ENCODE measurements at regions not wholly inside any gene's neighbourhood (a gene's known extent, or its start where the extent isn't known, plus 50 kb on each side); places are given as distances from the start of the nearest gene placed in this dataset.
"Not testable (repeated sequence)": the region's sequence is repeated elsewhere in the genome, so short reads cannot be mapped to it uniquely, and the experiment has no call there.

DNA sequence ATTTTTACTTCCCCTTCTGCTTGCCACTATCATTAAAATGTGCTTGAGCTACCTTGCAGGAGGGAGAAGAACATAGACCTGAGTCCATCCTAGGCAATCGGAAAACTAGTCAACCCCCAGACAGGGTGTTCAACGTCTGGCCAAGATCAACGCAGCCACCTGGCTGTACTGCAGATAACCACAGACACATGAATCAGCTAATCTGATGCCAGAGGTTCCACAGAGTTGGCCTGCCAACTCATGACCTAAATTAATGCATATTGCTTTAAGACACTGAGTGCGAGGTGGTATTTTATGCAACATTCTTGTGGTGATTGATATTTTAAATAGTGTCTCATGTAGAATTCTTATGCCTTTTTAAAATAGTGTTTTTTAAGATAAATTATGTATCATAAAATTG lies 1283.8 kb upstream of the PABPC4L start:
- no peak overlapping the region for H3K4me3 ChIP-seq (replicated peaks; ENCODE audit: low read depth, low read length)
- DNase-seq (ENCODE audit: extremely low read depth, low read depth): no peak
- TF ChIP-seq, protein P1, sequence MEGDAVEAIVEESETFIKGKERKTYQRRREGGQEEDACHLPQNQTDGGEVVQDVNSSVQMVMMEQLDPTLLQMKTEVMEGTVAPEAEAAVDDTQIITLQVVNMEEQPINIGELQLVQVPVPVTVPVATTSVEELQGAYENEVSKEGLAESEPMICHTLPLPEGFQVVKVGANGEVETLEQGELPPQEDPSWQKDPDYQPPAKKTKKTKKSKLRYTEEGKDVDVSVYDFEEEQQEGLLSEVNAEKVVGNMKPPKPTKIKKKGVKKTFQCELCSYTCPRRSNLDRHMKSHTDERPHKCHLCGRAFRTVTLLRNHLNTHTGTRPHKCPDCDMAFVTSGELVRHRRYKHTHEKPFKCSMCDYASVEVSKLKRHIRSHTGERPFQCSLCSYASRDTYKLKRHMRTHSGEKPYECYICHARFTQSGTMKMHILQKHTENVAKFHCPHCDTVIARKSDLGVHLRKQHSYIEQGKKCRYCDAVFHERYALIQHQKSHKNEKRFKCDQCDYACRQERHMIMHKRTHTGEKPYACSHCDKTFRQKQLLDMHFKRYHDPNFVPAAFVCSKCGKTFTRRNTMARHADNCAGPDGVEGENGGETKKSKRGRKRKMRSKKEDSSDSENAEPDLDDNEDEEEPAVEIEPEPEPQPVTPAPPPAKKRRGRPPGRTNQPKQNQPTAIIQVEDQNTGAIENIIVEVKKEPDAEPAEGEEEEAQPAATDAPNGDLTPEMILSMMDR (IDR thresholded peaks at IDR 0.05; ENCODE audit: low read depth, low read length, missing control alignments): no peak

DNA sequence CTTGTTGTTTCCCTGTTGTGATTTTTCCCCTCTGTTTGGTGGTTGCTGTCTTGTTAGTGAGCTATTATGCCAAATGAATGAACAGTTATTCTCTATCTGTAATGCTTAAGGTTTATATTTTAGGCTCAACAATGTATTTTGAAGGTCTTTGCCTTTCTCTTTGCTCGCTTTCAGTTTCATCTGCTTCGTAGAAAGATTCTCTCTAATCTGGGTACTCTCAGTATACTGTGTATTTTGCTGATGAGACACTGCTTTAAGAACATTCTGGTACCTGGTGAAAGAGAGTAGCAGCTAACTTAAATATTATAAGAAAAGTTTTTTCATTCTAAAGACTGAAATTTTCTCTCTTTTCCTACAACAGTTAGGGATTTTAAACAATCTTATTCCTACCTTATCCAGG lies 1274.7 kb upstream of the PABPC4L start:
- H3K4me3 ChIP-seq (replicated peaks; ENCODE audit: low read depth, low read length): no peak overlapping the region
- TF ChIP-seq, protein P1 (IDR thresholded peaks at IDR 0.05; ENCODE audit: low read depth, low read length, missing control alignments): no peak
- DNase-seq (ENCODE audit: extremely low read depth, low read depth): no peak

DNA sequence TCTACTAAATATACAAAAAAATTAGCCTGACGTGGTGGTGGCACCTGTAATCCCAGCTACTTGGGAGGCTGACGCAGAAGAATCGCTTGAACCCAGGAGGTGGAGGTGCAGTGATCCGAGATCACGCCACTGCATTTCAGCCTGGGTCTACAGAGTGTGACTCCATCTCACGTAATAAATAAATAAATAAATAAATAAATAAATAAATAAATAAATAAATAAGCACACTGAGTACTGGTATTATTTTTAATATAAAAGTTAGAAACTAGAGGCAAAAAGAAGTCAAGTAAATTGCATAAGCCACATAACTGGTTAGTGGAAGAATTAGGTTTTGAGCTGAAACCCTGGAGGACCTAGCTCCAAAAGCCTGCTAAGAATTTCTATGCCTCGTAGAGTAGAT lies 1262.7 kb upstream of the PABPC4L start:
- TF ChIP-seq, protein P1 (IDR thresholded peaks at IDR 0.05; ENCODE audit: low read depth, low read length, missing control alignments): no peak
- no peak for DNase-seq (ENCODE audit: extremely low read depth, low read depth)

DNA sequence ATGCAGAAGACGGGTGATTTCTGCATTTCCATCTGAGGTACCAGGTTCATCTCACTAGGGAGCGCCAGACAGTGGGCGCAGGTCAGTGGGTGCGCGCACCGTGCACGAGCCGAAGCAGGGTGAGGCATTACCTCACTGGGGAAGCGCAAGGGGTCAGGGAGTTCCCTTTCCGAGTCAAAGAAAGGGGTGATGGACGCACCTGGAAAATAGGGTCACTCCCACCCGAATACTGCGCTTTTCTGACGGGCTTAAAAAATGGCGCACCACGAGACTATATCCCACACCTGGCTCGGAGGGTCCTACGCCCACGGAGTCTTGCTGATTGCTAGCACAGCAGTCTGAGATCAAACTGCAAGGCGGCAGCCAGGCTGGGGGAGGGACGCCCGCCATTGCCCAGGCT lies 1246.0 kb upstream of the PABPC4L start:
- H3K4me3 ChIP-seq (replicated peaks; ENCODE audit: low read depth, low read length); DNase-seq (ENCODE audit: extremely low read depth, low read depth): not testable (repeated sequence)

More for the DNA sequence above, 1262.7 kb upstream of the PABPC4L start:
- no peak overlapping the region for H3K4me3 ChIP-seq (replicated peaks; ENCODE audit: low read depth, low read length)

DNA sequence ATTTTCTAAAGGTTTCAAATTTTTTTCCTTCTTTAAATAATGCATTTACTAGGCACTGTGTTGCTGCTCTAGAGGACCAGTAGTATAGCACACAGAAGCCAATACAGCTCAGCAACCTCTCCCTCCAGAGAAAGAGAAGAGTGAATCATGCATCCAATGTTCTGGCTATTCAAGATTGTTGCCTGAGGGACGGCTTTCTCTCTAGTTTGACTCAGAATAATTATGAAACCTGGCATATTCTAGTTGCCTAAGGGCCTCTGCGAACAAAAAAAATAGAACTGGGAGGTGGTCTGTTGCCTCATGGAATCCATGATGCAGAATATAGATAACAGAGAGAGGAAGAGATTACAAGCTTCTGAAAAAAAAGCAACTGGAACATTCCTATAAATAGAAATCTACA lies 1233.3 kb upstream of the PABPC4L start:
- TF ChIP-seq, protein P1 (IDR thresholded peaks at IDR 0.05; ENCODE audit: low read depth, low read length, missing control alignments): no peak
- no peak for DNase-seq (ENCODE audit: extremely low read depth, low read depth)
- H3K4me3 ChIP-seq (replicated peaks; ENCODE audit: low read depth, low read length): no peak overlapping the region

DNA sequence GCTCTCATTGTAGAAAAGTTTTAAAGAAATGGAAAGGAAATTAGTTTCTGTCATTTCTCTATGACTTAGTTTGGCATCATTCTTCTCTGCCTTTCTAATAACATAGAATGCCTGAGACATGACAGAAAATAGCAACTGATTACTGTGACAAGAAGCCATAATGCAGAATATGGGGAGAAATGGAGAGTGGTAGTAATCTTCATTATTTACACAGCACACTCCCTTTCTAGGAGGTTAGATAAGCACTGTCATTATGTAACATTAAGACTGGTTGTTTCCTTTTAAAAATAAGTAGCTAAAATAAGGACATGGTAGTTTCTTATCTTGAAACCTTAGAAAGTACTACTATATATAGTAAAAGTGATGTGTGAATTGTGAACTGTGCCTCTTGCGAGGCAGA lies 1227.9 kb upstream of the PABPC4L start:
- TF ChIP-seq, protein P1 (IDR thresholded peaks at IDR 0.05; ENCODE audit: low read depth, low read length, missing control alignments): no peak
- H3K4me3 ChIP-seq (replicated peaks; ENCODE audit: low read depth, low read length): no peak overlapping the region
- no peak for DNase-seq (ENCODE audit: extremely low read depth, low read depth)

DNA sequence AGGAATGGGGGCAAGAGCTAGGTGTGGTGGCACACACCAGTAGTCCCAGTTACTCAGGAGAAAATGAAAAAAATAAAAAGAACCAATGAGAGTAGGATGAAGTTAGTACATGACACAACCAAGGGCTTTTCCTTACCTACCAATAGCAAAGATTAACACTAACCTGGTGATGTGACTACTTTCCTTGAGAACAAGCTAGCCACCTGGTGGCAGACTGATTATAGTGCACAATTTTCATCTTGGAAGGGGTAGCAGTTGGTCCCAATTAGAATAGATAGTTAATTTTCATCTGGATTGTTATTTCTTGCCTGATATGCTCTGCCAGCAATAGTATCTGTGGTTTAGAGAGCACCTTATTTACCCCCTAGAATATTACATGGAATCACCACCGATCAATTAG lies 1216.8 kb upstream of the PABPC4L start:
- no peak for DNase-seq (ENCODE audit: extremely low read depth, low read depth)
- TF ChIP-seq, protein P1 (IDR thresholded peaks at IDR 0.05; ENCODE audit: low read depth, low read length, missing control alignments): peak; percentile 17
- H3K4me3 ChIP-seq (replicated peaks; ENCODE audit: low read depth, low read length): no peak overlapping the region

Data from HFF-Myc (cell line).